ENCODE measurements at regions not wholly inside any gene's neighbourhood (a gene's known extent, or its start where the extent isn't known, plus 50 kb on each side); places are given as distances from the start of the nearest gene placed in this dataset.

DNA sequence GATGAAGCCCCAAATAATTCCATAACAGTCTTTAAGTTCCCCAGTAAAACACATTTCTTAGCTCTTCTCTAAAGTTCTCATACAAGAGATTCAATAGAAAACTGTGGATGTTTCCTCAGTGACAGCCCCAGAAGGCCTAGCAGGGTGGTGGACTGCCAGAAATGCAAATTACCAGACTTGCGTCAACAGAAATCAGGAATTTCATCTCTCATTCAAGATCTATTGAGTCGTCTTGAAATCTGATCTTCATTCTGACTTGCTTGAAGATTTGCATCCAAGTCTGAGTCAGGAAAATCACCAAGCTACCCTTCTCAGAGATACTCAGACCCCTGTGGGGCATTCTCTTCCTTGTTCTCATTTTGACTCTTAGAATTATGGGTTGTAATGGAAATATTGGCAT, 68.9 kb upstream of the NDP start:
- in situ Hi-C loops (cut with HindIII; ENCODE audit: low pct_ligation_motif_present, low sequenced_read_pairs): no loop called here
- no peaks in the 10 kb centered on the region for H3K36me3 ChIP-seq (replicated peaks)
- DNase-seq: peak; percentile 29
- TF ChIP-seq, protein P1, sequence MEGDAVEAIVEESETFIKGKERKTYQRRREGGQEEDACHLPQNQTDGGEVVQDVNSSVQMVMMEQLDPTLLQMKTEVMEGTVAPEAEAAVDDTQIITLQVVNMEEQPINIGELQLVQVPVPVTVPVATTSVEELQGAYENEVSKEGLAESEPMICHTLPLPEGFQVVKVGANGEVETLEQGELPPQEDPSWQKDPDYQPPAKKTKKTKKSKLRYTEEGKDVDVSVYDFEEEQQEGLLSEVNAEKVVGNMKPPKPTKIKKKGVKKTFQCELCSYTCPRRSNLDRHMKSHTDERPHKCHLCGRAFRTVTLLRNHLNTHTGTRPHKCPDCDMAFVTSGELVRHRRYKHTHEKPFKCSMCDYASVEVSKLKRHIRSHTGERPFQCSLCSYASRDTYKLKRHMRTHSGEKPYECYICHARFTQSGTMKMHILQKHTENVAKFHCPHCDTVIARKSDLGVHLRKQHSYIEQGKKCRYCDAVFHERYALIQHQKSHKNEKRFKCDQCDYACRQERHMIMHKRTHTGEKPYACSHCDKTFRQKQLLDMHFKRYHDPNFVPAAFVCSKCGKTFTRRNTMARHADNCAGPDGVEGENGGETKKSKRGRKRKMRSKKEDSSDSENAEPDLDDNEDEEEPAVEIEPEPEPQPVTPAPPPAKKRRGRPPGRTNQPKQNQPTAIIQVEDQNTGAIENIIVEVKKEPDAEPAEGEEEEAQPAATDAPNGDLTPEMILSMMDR (IDR thresholded peaks at IDR 0.05; ENCODE audit: low read depth, low read length, missing control alignments): no peak
- peak overlapping the region; percentile 44 for H3K27ac ChIP-seq
- H3K27me3 ChIP-seq (replicated peaks): no peaks in the 10 kb centered on the region
- H3K4me3 ChIP-seq (ENCODE audit: low read depth, low read length): no peak overlapping the region

DNA sequence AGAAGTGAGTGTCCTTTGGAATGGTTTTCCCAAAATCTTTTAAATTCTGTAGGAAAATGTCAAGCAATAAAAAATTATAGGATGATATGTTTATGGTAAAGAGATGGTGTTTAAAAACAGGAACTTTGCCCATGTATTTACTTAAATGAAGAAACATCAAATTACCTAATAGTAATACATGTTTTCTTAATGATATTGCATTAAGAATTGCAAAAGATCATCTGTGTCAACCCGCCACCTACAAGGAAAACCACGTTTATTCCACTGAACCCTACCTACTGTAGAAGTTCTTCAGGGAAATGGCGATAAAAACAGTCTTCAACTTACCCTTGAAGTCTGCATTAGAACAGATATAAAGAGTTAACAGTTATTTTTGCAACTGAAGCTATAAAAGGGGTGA, 67.2 kb upstream of the NDP start:
- Histone ChIP-seq H3K27ac (no peak overlapping the region), H3K4me3 (ENCODE audit: low read depth, low read length) (no peak overlapping the region), H3K36me3 (replicated peaks) (no peaks in the 10 kb centered on the region), H3K27me3 (replicated peaks) (no peaks in the 10 kb centered on the region)
- TF ChIP-seq, protein P1 (IDR thresholded peaks at IDR 0.05; ENCODE audit: low read depth, low read length, missing control alignments): no peak
- DNase-seq: no peak
- in situ Hi-C loops (cut with HindIII; ENCODE audit: low pct_ligation_motif_present, low sequenced_read_pairs): no loop called here

DNA sequence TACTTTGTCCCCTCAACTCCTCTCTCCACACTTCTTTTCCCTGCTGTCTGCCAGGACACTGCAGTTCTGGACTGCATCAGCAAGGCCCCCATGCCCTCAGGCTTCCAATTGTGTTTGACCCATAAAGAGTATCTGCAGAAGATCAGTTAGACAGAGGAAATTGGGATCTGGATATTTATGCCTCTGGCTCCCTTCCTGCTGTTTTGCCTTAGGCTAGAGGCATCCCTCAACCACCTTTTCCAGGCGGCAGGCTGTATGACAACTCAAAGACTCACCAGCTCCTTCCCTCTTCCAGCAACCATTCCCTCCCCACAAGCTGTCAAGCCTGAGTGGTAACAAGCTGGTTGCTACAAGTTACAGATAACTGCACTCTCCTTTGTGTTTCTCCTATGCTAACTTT, 66.4 kb upstream of the NDP start:
- Histone ChIP-seq H3K27me3 (replicated peaks) (no peaks in the 10 kb centered on the region), H3K36me3 (replicated peaks) (no peaks in the 10 kb centered on the region), H3K4me3 (ENCODE audit: low read depth, low read length) (no peak overlapping the region), H3K27ac (no peak overlapping the region)
- TF ChIP-seq, protein P1 (IDR thresholded peaks at IDR 0.05; ENCODE audit: low read depth, low read length, missing control alignments): no peak
- in situ Hi-C loops (cut with HindIII; ENCODE audit: low pct_ligation_motif_present, low sequenced_read_pairs): no loop called here
- no peak for DNase-seq

DNA sequence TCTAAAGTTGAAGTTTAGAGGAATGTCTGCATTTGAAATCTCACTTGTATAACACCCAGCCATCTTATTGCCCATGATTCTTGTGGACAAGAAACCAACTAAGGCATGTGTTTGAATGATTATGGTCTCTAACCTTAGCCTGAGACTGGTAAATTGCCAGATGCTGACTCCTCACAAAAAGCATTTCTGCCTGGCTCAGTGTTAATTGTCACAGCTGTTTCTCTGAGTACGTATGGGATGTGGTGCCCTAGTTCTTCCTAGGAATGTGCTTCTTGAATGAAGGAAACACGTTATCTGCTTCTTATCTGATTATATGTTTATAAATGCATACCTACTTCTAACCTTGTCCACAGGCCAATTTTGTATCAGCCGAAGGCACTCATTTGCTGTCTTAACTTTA, 63.1 kb upstream of the NDP start:
- Histone ChIP-seq H3K36me3 (replicated peaks) (no peaks in the 10 kb centered on the region), H3K27ac (peak overlapping the region; percentile 43), H3K27me3 (replicated peaks) (no peaks in the 10 kb centered on the region), H3K4me3 (ENCODE audit: low read depth, low read length) (no peak overlapping the region)
- in situ Hi-C loops (cut with HindIII; ENCODE audit: low pct_ligation_motif_present, low sequenced_read_pairs): no loop called here
- TF ChIP-seq, protein P1 (IDR thresholded peaks at IDR 0.05; ENCODE audit: low read depth, low read length, missing control alignments): no peak
- DNase-seq: peak; percentile 84

DNA sequence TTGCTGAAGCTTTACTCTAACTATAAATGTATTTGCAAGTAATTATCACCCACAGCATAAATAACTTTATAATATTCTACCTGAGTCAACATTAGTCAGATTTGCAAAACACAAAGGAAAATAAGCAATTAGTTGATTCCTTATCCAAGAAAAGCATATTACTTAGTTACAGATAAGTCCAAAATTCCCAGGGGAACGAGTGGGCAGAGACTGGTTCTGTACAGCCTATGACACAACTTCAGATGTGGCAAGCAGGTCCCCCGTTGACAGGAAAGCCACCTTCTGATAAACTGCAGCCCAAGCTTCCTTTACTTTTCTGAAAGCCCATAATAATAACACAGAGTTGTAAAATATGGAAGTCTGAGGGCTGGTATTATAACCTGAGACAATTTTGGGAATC, 62.4 kb upstream of the NDP start:
- TF ChIP-seq, protein P1 (IDR thresholded peaks at IDR 0.05; ENCODE audit: low read depth, low read length, missing control alignments): no peak
- Histone ChIP-seq H3K36me3 (replicated peaks) (no peaks in the 10 kb centered on the region), H3K27ac (peak overlapping the region; percentile 43), H3K4me3 (ENCODE audit: low read depth, low read length) (no peak overlapping the region), H3K27me3 (replicated peaks) (no peaks in the 10 kb centered on the region)
- in situ Hi-C loops (cut with HindIII; ENCODE audit: low pct_ligation_motif_present, low sequenced_read_pairs): no loop called here
- peak; percentile 23 for DNase-seq

DNA sequence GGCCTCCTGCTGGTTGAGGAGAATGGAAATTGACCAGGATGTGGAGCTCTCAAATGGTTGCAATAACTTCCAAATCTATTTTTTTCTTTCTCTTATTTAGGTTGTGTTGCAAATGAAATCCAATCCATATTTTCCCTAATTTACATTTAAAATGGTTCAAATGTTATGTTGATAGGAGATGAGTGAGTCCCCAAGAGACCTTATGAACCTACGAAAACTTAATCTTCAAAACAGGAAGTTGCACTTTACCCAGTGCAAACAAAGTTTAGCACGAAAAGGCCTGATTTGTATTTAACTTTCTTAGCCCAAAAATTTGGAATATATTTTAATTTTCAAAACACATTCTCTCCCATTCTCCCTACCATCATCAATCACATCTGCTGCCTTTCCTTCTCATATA, 59.3 kb upstream of the NDP start:
- in situ Hi-C loops (cut with HindIII; ENCODE audit: low pct_ligation_motif_present, low sequenced_read_pairs): no loop called here
- TF ChIP-seq, protein P1 (IDR thresholded peaks at IDR 0.05; ENCODE audit: low read depth, low read length, missing control alignments): no peak
- DNase-seq: no peak
- Histone ChIP-seq H3K27me3 (replicated peaks) (no peaks in the 10 kb centered on the region), H3K27ac (no peak overlapping the region), H3K4me3 (ENCODE audit: low read depth, low read length) (no peak overlapping the region), H3K36me3 (replicated peaks) (no peaks in the 10 kb centered on the region)

Measured in brain microvascular endothelial cell (primary cell).